ENCODE measurements at regions not wholly inside any gene's neighbourhood (a gene's known extent, or its start where the extent isn't known, plus 50 kb on each side); places are given as distances from the start of the nearest gene placed in this dataset.

DNA sequence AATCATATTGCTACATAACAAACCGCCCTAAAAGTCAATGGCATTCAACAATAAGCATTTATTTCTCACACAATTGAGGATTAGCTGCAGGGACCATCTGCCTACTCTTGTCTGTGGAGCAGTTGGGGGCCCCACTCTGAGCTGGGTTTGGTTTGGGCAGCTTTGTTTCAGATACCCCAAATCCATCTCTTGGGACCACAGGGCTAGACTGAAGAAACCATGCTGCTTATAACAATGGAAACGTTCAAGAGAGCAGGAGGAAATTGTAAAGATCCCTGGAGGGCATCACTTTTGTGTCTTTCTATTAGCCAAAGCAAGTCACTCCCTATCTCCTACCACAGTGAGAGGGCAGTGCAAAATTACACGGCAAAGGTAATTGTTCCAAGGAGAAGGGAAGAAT lies 146.5 kb upstream of the MGAT5 start:
- H3K9me2 ChIP-seq (ENCODE audit: insufficient read depth, low read length), result no peaks in the 10 kb centered on the region
- no peak for DNase-seq (ENCODE audit: low spot score)
- no peak for TF ChIP-seq EZH2phosphoT487 (IDR thresholded peaks at IDR 0.05; ENCODE audit: borderline replicate concordance, low read depth, low read length)
- no peak for TF ChIP-seq CTCF (conservative IDR thresholded peaks at IDR 0.05; ENCODE audit: low read length)
- BruUV-seq (replicated peaks), result no TSS peak
- H3K27ac ChIP-seq (ENCODE audit: low read depth, low read length, poor library complexity, severe bottlenecking), result no peak overlapping the region
- ChIA-PET POLR2A (no interaction called here), CTCF (ENCODE audit: unreplicated experiment) (no interaction called here)
- no peak overlapping the region for H3K4me3 ChIP-seq (ENCODE audit: low read depth, low read length, poor library complexity, severe bottlenecking)
- no peak overlapping the region for H3K4me2 ChIP-seq (ENCODE audit: low read length)
- no peaks in the 10 kb centered on the region for H3K9me3 ChIP-seq (ENCODE audit: low read length)
- H2AFZ ChIP-seq (ENCODE audit: low read length), result no peak overlapping the region
- H3K79me2 ChIP-seq (ENCODE audit: insufficient read depth, low read depth, low read length), result no peaks in the 10 kb centered on the region
- H4K20me1 ChIP-seq (ENCODE audit: insufficient read depth, low read length), result no peaks in the 10 kb centered on the region
- intact Hi-C loops (cut with micrococcal nuclease; ENCODE audit: unreplicated experiment), result no loop called here
- no peaks in the 10 kb centered on the region for H3K36me3 ChIP-seq (ENCODE audit: insufficient read depth, low read length)
- no peaks in the 10 kb centered on the region for H3K4me1 ChIP-seq (ENCODE audit: insufficient read depth, low read length, poor library complexity, severe bottlenecking)

DNA sequence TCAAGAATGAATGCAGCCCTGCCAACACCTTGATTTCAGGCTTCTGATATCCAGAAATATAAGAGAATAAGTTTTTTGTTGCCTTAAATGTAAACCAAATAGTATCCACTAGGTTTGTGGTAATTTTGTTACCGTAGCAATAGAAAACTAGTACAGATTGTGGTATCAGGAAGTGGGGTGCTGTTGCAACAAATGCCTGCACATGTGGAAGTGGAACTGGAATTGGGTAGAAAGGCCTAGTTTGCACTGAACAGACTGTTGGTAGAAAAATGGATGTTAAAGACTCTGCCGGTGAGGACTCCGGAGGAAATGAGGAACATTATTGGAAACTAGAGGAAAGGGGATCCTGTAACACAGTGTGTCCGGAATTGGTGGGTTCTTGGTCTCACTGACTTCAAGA lies 145.8 kb upstream of the MGAT5 start:
- no peak for TF ChIP-seq EZH2phosphoT487 (IDR thresholded peaks at IDR 0.05; ENCODE audit: borderline replicate concordance, low read depth, low read length)
- TF ChIP-seq CTCF (conservative IDR thresholded peaks at IDR 0.05; ENCODE audit: low read length), result no peak
- Histone ChIP-seq H3K9me3 (ENCODE audit: low read length) (no peaks in the 10 kb centered on the region), H3K9me2 (ENCODE audit: insufficient read depth, low read length) (no peaks in the 10 kb centered on the region), H3K4me2 (ENCODE audit: low read length) (no peak overlapping the region), H2AFZ (ENCODE audit: low read length) (no peak overlapping the region), H3K27ac (ENCODE audit: low read depth, low read length, poor library complexity, severe bottlenecking) (no peak overlapping the region), H3K79me2 (ENCODE audit: insufficient read depth, low read depth, low read length) (no peaks in the 10 kb centered on the region), H3K4me1 (ENCODE audit: insufficient read depth, low read length, poor library complexity, severe bottlenecking) (no peaks in the 10 kb centered on the region), H3K4me3 (ENCODE audit: low read depth, low read length, poor library complexity, severe bottlenecking) (no peak overlapping the region), H3K36me3 (ENCODE audit: insufficient read depth, low read length) (no peaks in the 10 kb centered on the region), H4K20me1 (ENCODE audit: insufficient read depth, low read length) (no peaks in the 10 kb centered on the region)
- ChIA-PET CTCF (ENCODE audit: unreplicated experiment) (interaction anchor here (0.6 kb wide), 1 partner anchor 356 kb away, joined by 3 read pairs; no protein-coding TSS in a partner anchor), POLR2A (interaction anchor here (0.6 kb wide), 1 partner anchor 308 kb away, joined by 5 read pairs; no protein-coding TSS in a partner anchor)
- BruUV-seq (replicated peaks), result no TSS peak
- intact Hi-C loops (cut with micrococcal nuclease; ENCODE audit: unreplicated experiment), result no loop called here
- no peak for DNase-seq (ENCODE audit: low spot score)

DNA sequence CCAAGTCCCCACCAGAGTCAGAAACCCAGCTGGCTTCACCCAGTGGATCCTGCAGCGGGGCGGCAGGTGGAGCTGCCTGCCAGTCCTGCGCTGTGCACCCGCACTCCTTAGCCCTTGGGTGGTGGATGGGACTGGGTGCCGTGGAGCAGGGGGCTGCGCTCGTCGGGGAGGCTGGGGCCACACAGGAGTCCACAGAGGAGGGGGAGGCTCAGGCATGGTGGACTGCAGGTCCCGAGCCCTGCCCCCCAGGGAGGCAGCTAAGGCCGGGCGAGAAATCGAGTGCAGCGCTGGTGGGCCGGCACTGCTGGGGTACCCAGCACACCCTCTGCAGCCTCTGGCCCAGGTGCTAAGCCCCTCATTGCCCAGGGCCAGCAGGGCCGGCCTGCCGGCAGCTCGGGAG lies 144.6 kb upstream of the MGAT5 start:
- Histone ChIP-seq H3K4me2 (ENCODE audit: low read length) (no peak overlapping the region), H4K20me1 (ENCODE audit: insufficient read depth, low read length) (no peaks in the 10 kb centered on the region), H3K9me2 (ENCODE audit: insufficient read depth, low read length) (no peaks in the 10 kb centered on the region), H3K9me3 (ENCODE audit: low read length) (no peaks in the 10 kb centered on the region), H3K4me3 (ENCODE audit: low read depth, low read length, poor library complexity, severe bottlenecking) (no peak overlapping the region), H3K27ac (ENCODE audit: low read depth, low read length, poor library complexity, severe bottlenecking) (no peak overlapping the region), H3K4me1 (ENCODE audit: insufficient read depth, low read length, poor library complexity, severe bottlenecking) (no peaks in the 10 kb centered on the region), H3K36me3 (ENCODE audit: insufficient read depth, low read length) (no peaks in the 10 kb centered on the region), H3K79me2 (ENCODE audit: insufficient read depth, low read depth, low read length) (no peaks in the 10 kb centered on the region), H2AFZ (ENCODE audit: low read length) (no peak overlapping the region)
- DNase-seq (ENCODE audit: low spot score), result no peak
- no TSS peak for BruUV-seq (replicated peaks)
- POLR2A ChIA-PET, result interaction anchor here (0.7 to 0.8 kb wide), 3 partner anchors 44 to 304 kb away, joined by 3 to 8 read pairs (median 6); no protein-coding TSS in a partner anchor
- TF ChIP-seq EZH2phosphoT487 (IDR thresholded peaks at IDR 0.05; ENCODE audit: borderline replicate concordance, low read depth, low read length) (no peak), CTCF (conservative IDR thresholded peaks at IDR 0.05; ENCODE audit: low read length) (no peak)
- intact Hi-C loops (cut with micrococcal nuclease; ENCODE audit: unreplicated experiment), result no loop called here
- CTCF ChIA-PET (ENCODE audit: unreplicated experiment), result no interaction called here
